COLO668 (cell line): ENCODE measurements at regions not wholly inside any gene's neighbourhood (a gene's known extent, or its start where the extent isn't known, plus 50 kb on each side); places are given as distances from the start of the nearest gene placed in this dataset.
"Not testable (repeated sequence)": the region's sequence is repeated elsewhere in the genome, so short reads cannot be mapped to it uniquely, and the experiment has no call there.

Experiments used
- DNase-seq: peaks from one replicate; lab custom pipeline; 2025; ENCODE audit not compliant: unreplicated experiment; lab: John Stamatoyannopoulos, UW

- not testable (repeated sequence) for DNase-seq
Measured at GRCh38 chr5:112026879-112027278, 269.9 kb upstream of the NREP start.

GRCh38 chr5:112025757-112026156 lies 268.8 kb upstream of the NREP start:
- no peak for DNase-seq

- no peak for DNase-seq
Measured at GRCh38 chr5:112024769-112025168, 267.8 kb upstream of the NREP start.

DNA sequence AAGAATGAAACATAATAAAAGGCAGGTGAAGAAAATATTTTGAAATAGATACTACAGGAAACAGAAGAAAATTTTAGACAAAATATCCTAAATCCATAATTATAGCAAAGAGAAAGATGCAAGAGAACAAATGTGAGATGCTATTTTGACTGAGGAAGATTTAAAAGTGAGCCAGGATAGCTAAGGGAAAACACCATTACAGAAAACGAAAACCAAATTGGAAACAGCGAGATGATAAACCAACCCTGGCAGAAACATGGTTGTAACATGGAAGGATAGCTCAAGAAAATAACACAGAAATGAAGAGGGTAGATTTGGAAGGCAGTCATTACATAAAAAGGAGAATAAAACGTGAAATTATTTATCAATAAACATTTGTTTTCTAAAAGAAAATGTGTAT lies 267.2 kb upstream of the NREP start:
- no peak for DNase-seq

GRCh38 chr5:112023766-112024165 lies 266.8 kb upstream of the NREP start:
- DNase-seq, result no peak

DNA sequence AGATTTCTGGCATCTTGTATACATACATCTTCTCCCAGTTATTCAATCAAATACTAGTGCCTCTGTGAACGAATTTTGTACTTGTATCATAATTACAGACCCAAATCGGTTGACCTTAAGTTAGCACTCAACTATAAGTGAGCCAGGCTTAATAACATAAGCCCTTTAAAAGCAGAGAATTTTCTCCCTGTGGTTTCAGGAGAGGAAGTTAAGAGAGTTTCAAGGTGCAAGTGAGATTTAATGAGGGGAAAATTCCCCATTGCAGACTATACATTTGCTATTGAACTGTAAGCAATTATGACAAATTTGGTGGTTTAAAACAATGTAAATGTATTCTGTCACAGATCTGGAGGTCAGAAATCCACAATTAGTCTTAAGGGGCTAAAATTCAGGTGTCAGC lies 261.9 kb upstream of the NREP start:
- no peak for DNase-seq

GRCh38 chr5:112016980-112017379 lies 260.0 kb upstream of the NREP start:
- DNase-seq, result no peak

DNA sequence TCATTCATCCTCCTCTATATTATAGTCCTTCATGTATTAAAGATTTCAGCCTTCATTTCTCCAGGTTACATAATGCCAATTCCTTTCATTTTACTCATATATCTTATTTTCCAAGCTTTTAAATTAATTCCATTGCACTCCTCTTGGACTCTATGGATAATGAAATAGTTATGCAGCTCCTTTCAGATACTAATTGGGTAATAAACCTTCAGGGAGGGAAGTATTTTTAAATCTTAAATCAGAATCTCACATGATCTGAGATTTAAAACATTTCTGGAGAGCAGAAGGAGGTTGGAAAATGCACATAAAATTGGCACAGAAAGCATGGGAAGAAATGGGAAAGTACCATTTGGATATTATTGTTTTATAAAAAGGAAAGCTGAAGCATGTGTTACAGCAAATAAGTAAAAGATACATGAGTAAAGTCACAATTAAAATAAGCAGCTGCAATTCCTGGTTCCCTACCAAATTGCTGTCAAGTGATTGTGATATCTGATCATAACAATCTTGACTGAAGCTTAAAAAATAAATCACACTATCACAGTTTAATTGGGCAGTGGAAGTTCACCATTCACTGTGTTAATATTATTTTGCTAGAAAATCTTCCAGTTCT lies 257.9 kb upstream of the NREP start:
- DNase-seq, result no peak

DNA sequence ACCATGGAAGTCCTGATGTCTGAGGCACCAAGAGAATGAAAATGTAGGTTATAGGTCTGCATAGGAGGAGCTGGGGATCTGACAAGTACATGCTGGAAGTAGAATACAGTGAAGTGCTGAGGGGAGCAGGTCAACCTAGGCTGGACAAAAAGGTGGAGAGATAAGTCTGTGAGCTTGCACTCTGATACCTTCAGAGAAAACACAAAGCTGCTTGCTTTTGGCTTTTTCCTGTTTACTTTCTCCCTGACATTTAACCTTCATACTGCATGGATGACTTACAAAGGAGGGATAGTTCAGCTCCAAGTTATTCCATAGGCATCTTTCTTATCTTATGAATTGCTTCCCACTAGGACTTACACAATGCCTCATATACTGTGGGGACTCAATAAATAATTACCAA lies 256.7 kb upstream of the NREP start:
- DNase-seq, result no peak

DNA sequence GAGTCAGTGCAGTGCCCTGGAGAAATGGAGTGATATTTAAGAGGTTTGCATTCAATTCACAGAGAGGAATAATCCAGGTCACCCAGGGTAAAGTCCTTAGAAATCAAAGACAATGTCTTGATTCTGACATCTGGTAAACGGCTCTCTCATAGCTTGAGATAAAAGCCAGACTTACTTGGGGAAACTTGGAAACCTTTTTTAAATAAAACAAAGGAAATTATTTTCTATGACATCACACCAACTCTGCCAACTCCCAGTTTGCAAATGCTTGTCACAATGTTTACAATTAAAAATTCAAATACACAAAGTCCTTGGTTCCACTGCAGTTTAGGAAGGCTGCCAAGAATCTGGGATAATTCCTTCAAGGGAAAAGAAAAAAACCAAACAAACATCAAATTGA lies 255.1 kb upstream of the NREP start:
- no peak for DNase-seq

GRCh38 chr5:112010475-112010874 lies 253.5 kb upstream of the NREP start:
- no peak for DNase-seq

GRCh38 chr5:112006721-112007120 lies 249.7 kb upstream of the NREP start:
- no peak for DNase-seq

GRCh38 chr5:112005623-112005930 lies 248.6 kb upstream of the NREP start:
- DNase-seq, result no peak

DNA sequence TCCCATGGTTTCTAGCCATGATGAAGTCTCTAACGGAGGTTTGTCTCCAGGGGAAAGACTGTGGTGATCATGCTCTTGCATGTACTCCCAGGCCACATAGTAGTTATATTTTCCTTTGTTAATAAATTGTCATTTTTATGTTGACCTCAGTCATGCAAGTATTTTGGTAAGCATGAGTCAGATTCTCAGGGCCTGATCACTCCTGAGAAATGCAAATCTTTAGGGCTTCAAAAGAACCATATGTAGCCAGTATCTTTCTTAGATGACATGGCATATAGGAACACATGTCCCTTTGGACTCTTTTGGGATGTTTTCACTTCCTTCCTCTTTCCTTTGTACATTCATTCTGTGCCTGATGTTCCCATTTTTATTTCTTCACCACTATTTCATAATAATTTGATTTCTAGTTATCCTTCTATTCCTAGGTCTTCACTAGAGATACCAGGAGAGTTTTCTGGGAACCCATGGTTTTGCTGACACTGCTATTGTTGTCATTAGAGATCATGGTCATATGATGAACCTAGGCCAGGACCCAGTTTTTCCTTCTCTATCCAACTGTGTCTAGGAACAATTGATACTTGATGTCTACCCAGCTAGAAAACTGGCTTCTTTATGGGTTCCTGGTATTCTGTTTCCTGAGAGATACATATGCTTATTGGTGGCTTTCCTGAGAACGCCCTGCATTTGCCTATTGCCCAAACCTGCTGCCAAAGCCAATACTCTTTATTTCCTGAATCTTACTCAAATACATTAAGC lies 248.1 kb upstream of the NREP start:
- DNase-seq, result no peak

DNA sequence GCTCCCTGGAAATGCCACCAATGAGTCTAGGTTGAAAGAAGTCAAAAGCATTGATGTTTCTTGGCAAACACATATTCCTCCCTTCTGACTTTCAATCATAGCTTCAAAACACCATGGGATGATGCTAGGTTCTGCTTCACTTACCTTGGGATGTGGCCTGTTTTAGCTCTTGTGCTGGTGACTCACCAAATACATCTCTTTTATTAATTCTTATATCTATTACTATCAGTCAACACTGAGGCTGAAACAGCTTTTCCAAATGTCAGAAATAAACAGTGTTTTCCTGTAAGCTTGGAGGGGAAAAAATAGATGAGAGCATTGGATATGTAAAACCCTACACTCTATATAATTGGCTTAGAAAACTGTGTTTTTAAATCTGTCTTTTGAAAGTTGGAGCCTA lies 245.4 kb upstream of the NREP start:
- no peak for DNase-seq

DNA sequence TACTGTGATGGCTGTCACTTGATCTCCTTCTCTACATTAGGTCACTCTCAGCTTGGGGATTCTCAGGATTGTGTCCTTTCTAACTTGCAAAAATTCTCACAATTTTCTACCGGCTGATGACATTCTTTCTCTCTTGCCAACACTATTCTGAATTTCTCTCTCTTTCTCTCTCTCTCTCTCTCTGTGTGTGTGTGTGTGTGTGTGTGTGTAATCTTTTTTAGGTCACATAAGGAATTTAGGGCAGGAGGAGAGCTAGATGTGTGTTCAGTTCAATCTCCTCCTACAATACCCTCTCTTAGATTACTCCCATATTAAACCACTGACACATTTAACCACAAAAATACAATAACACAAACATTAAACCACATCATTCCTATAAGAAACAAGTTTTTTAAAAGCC lies 242.3 kb upstream of the NREP start:
- no peak for DNase-seq

DNA sequence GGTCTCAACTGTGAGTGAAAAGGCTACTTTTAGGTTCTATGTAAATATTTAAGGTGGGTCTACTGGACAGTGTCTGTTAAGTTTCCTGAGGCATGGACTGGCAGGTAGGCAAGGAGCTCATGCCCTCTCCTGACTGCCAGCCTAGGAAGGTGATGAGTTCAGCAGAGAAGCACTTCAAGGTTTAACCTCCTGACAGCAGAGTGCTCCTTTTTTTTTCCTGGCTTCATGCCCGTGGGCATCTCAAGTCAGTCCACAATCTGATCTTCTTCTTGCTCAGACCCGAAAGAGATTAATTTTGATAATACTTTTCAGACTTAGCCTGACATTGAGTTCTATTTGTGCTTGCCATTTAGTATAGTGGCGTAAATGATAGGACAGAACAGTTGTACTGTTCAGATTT lies 241.9 kb upstream of the NREP start:
- DNase-seq, result no peak

- no peak for DNase-seq
Measured at GRCh38 chr5:111997711-111998110, 240.7 kb upstream of the NREP start.

- DNase-seq, result no peak
Measured at GRCh38 chr5:111997308-111997707, 240.3 kb upstream of the NREP start.

DNA sequence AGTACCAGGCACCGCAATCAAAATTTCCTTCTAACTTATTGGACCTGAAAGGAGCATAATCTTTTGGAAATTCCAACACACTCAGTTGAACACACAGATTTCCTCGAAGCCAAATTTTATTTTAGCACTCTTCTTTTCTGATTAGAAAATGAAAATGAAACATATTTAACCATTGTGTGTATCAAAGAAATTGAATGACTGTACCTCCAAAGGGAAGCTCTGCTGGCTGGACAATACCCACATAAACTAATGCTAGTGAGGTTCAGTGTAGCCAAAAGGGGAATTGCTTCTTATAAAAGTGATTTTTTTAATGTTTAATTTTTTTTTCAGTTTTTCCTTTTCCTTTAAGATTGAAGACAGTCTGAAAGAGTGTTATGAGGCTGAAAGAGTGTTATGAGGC lies 239.6 kb upstream of the NREP start:
- no peak for DNase-seq

DNA sequence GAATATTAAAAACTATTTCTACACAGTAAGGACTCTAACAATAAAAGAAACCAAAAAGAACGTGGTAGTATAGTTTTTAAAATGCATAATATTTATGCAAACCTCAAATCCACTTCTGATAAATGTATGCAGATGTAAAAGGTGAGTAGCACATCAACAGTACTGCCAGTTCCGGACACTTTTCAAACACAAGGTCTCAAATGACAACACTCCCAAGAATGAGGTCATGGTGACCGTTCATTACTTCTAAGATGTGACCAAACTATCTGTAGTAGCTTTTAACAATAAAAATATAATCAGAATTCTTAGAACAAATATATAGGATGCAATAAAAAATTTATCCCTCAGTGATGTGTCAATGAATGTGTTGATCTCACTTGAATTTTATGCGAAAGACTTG lies 238.7 kb upstream of the NREP start:
- DNase-seq, result no peak

DNA sequence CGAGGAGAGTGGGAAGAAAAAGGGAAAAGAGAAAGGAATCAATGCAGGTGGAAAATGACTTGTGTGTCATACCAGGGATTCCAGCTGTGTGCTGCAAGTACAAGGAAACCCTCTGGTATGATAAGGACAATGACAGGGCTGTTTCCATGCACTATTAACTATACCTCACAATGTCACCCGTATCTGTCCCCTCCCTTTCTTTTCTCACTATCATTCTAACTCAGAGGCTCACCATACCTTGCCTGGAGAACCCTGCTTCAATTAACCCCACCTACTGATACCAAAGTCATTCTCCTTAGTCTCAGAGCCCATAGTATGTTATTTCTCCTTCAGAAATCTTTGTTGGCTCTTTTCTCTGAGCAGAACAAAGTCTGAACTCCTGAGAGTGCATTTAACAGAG lies 236.2 kb upstream of the NREP start:
- no peak for DNase-seq

GRCh38 chr5:111984044-111984443 lies 227.1 kb upstream of the NREP start:
- no peak for DNase-seq
